Liver (tissue), 3 donors: ENCODE measurements at regions not wholly inside any gene's neighbourhood (a gene's known extent, or its start where the extent isn't known, plus 50 kb on each side); places are given as distances from the start of the nearest gene placed in this dataset.

Experiments used
- ATF3 ChIP-seq: IDR thresholded peaks from 2 replicates; pipeline ENCODE4 v1.6.1; 2016; ENCODE audit warnings: antibody characterized with exemption
- CTCF ChIP-seq: fragments of 150-350 bp; IDR thresholded peaks from 2 replicates; pipeline ENCODE4 v1.5.1; 2017; ENCODE audit warnings: improper control_type of control experiment, low read depth, low read length; ENCODE audit not compliant: missing input control
- EGR1 ChIP-seq, 2 donors: IDR thresholded peaks; 2 replicates each; pipeline ENCODE4 v1.6.1; 2016 to 2018; ENCODE audit warnings: antibody characterized with exemption in 2 of 2, low read depth in 2 of 2
- GABPA ChIP-seq, 2 donors: IDR thresholded peaks in 1 of 2; conservative IDR thresholded peaks in 1 of 2; 2 replicates each; pipeline ENCODE4 v1.6.1; 2016; ENCODE audit warnings: antibody characterized with exemption in 2 of 2, mild to moderate bottlenecking in 1 of 2, moderate library complexity in 1 of 2
- HNF4A ChIP-seq, 2 donors: conservative IDR thresholded peaks; 2 replicates each; pipeline ENCODE4 v1.6.1; 2016; ENCODE audit warnings: antibody characterized with exemption in 2 of 2, mild to moderate bottlenecking in 2 of 2
- HNF4G ChIP-seq: IDR thresholded peaks from 2 replicates; pipeline ENCODE4 v1.6.1; 2016; ENCODE audit warnings: antibody characterized with exemption
- JUND ChIP-seq, 2 donors: IDR thresholded peaks; 2 replicates each; pipeline ENCODE4 v1.6.1; 2016; ENCODE audit warnings: antibody characterized with exemption in 2 of 2
- RAD21 ChIP-seq, 2 donors: IDR thresholded peaks; 2 replicates each; pipeline ENCODE4 v1.6.1; 2016; ENCODE audit warnings: antibody characterized with exemption in 2 of 2, mild to moderate bottlenecking in 2 of 2
- RXRA ChIP-seq, 2 donors: IDR thresholded peaks; 2 replicates each; pipeline ENCODE4 v1.6.1; 2017 to 2018; ENCODE audit warnings: antibody characterized with exemption in 2 of 2, mild to moderate bottlenecking in 1 of 2
- TAF1 ChIP-seq: conservative IDR thresholded peaks from 2 replicates; pipeline ENCODE4 v1.6.1; 2016; ENCODE audit warnings: antibody characterized with exemption, mild to moderate bottlenecking
- YY1 ChIP-seq: IDR thresholded peaks from 2 replicates; pipeline ENCODE4 v1.6.1; 2016; ENCODE audit warnings: antibody characterized with exemption, mild to moderate bottlenecking
- ZBTB33 ChIP-seq: IDR thresholded peaks from 2 replicates; pipeline ENCODE4 v1.6.1; 2016; ENCODE audit warnings: antibody characterized with exemption
- TF ChIP-seq, protein P1 (sequence below): IDR thresholded peaks from 2 replicates; pipeline ENCODE4 v1.6.1; 2016; ENCODE audit warnings: antibody characterized with exemption, mild to moderate bottlenecking
- TF ChIP-seq, protein P2 (sequence below): IDR thresholded peaks from 2 replicates; pipeline ENCODE4 v1.6.1; 2016; ENCODE audit warnings: antibody characterized with exemption
- donor health status: healthy.
- donor health status: healthy.

GRCh38 chr14:28163233-28163632 is 603.4 kb upstream of the FOXG1 start:
- TF ChIP-seq CTCF = no peak
- no peak for TF ChIP-seq RAD21 (IDR thresholded peaks at IDR 0.05)
- no peak for TF ChIP-seq RXRA (IDR thresholded peaks at IDR 0.05)
- no peak for TF ChIP-seq JUND (IDR thresholded peaks at IDR 0.05)
- TF ChIP-seq EGR1 (IDR thresholded peaks at IDR 0.05; ENCODE audit: low read depth in 2 of 2) = no peak
- no peak for TF ChIP-seq YY1
- no peak for TF ChIP-seq ZBTB33
- TF ChIP-seq HNF4G = no peak
- TF ChIP-seq, protein P1, sequence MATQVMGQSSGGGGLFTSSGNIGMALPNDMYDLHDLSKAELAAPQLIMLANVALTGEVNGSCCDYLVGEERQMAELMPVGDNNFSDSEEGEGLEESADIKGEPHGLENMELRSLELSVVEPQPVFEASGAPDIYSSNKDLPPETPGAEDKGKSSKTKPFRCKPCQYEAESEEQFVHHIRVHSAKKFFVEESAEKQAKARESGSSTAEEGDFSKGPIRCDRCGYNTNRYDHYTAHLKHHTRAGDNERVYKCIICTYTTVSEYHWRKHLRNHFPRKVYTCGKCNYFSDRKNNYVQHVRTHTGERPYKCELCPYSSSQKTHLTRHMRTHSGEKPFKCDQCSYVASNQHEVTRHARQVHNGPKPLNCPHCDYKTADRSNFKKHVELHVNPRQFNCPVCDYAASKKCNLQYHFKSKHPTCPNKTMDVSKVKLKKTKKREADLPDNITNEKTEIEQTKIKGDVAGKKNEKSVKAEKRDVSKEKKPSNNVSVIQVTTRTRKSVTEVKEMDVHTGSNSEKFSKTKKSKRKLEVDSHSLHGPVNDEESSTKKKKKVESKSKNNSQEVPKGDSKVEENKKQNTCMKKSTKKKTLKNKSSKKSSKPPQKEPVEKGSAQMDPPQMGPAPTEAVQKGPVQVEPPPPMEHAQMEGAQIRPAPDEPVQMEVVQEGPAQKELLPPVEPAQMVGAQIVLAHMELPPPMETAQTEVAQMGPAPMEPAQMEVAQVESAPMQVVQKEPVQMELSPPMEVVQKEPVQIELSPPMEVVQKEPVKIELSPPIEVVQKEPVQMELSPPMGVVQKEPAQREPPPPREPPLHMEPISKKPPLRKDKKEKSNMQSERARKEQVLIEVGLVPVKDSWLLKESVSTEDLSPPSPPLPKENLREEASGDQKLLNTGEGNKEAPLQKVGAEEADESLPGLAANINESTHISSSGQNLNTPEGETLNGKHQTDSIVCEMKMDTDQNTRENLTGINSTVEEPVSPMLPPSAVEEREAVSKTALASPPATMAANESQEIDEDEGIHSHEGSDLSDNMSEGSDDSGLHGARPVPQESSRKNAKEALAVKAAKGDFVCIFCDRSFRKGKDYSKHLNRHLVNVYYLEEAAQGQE = no peak
- TF ChIP-seq TAF1 = no peak
- TF ChIP-seq, protein P2, sequence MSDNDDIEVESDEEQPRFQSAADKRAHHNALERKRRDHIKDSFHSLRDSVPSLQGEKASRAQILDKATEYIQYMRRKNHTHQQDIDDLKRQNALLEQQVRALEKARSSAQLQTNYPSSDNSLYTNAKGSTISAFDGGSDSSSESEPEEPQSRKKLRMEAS = no peak
- no peak for TF ChIP-seq HNF4A (conservative IDR thresholded peaks at IDR 0.05)
- TF ChIP-seq GABPA (IDR thresholded peaks at IDR 0.05 in 1 of 2, conservative IDR thresholded peaks at IDR 0.05 in 1 of 2) = no peak
- no peak for TF ChIP-seq ATF3
